ENCODE measurements at regions not wholly inside any gene's neighbourhood (a gene's known extent, or its start where the extent isn't known, plus 50 kb on each side); places are given as distances from the start of the nearest gene placed in this dataset.

GRCh38 chr2:200222791-200223190 is 83.7 kb upstream of the SPATS2L start:
- TF ChIP-seq CTCF (IDR thresholded peaks at IDR 0.05; ENCODE audit: unreplicated experiment in 3 of 3), result no peak
- H3K27ac Mint-ChIP-seq, result peak overlapping the region in 1 of 3 experiments; percentile 34
- no peaks in the 10 kb centered on the region for H3K36me3 Mint-ChIP-seq (ENCODE audit: low read depth)
- no peak overlapping the region for H3K4me3 Mint-ChIP-seq
- no peaks in the 10 kb centered on the region for H3K9me3 Mint-ChIP-seq
- no peaks in the 10 kb centered on the region for H3K27me3 Mint-ChIP-seq (ENCODE audit: low read depth)
- H3K4me1 Mint-ChIP-seq, result peaks cover 65% of the 10 kb centered on the region

GRCh38 chr2:200223205-200223784 is 83.2 kb upstream of the SPATS2L start:
- H3K4me1 Mint-ChIP-seq, result peaks cover 63% of the 10 kb centered on the region
- H3K36me3 Mint-ChIP-seq (ENCODE audit: low read depth), result no peaks in the 10 kb centered on the region
- no peaks in the 10 kb centered on the region for H3K27me3 Mint-ChIP-seq (ENCODE audit: low read depth)
- H3K27ac Mint-ChIP-seq, result peak overlapping the region in 2 of 3 experiments; percentile 3 to 34
- no peak for TF ChIP-seq CTCF (IDR thresholded peaks at IDR 0.05; ENCODE audit: unreplicated experiment in 3 of 3)
- no peaks in the 10 kb centered on the region for H3K9me3 Mint-ChIP-seq
- H3K4me3 Mint-ChIP-seq, result no peak overlapping the region

GRCh38 chr2:200225951-200226350 is 80.5 kb upstream of the SPATS2L start:
- Mint-ChIP-seq H3K36me3 (ENCODE audit: low read depth) (no peaks in the 10 kb centered on the region), H3K27me3 (ENCODE audit: low read depth) (no peaks in the 10 kb centered on the region), H3K27ac (peak overlapping the region; percentile 14 to 85 (median 81)), H3K4me1 (peaks cover 44% of the 10 kb centered on the region), H3K4me3 (no peak overlapping the region), H3K9me3 (no peaks in the 10 kb centered on the region)
- TF ChIP-seq CTCF (IDR thresholded peaks at IDR 0.05; ENCODE audit: unreplicated experiment in 3 of 3), result no peak

- no peaks in the 10 kb centered on the region for H3K27me3 Mint-ChIP-seq (ENCODE audit: low read depth)
- no peak for TF ChIP-seq CTCF (IDR thresholded peaks at IDR 0.05; ENCODE audit: unreplicated experiment in 3 of 3)
- no peaks in the 10 kb centered on the region for H3K36me3 Mint-ChIP-seq (ENCODE audit: low read depth)
- H3K27ac Mint-ChIP-seq, result peak overlapping the region; percentile 5 to 85 (median 81)
- H3K4me3 Mint-ChIP-seq, result peak overlapping the region in 1 of 3 experiments; percentile 9
- peaks cover 36% of the 10 kb centered on the region for H3K4me1 Mint-ChIP-seq
- no peaks in the 10 kb centered on the region for H3K9me3 Mint-ChIP-seq
Measured at GRCh38 chr2:200226451-200227426, 79.8 kb upstream of the SPATS2L start.

- Mint-ChIP-seq H3K36me3 (ENCODE audit: low read depth) (no peaks in the 10 kb centered on the region), H3K9me3 (peaks cover 8% of the 10 kb centered on the region), H3K4me3 (no peak overlapping the region), H3K27ac (no peak overlapping the region), H3K27me3 (ENCODE audit: low read depth) (no peaks in the 10 kb centered on the region), H3K4me1 (peaks cover 22% of the 10 kb centered on the region)
- no peak for TF ChIP-seq CTCF (IDR thresholded peaks at IDR 0.05; ENCODE audit: unreplicated experiment in 3 of 3)
Measured at GRCh38 chr2:200230716-200231115, 75.8 kb upstream of the SPATS2L start.

Measured in nephron (organoid).